Fibroblast of pulmonary artery (primary cell): ENCODE measurements at regions not wholly inside any gene's neighbourhood (a gene's known extent, or its start where the extent isn't known, plus 50 kb on each side); places are given as distances from the start of the nearest gene placed in this dataset.

Experiments used
- DNase-seq: peaks from one replicate; pipeline ENCODE4 v3.0.0-alpha.2; 2010; ENCODE audit warnings: low read depth
- H3K4me3 ChIP-seq: replicated peaks from 2 replicates; pipeline ENCODE4 v1.5.1; 2011; ENCODE audit warnings: low read depth, mild to moderate bottlenecking, control low read depth, low read length, moderate library complexity
- TF ChIP-seq, protein P1 (sequence below): IDR thresholded peaks from 2 replicates; pipeline ENCODE4 v1.5.1; 2011; ENCODE audit warnings: mild to moderate bottlenecking, control low read depth, low read length, inconsistent platforms; ENCODE audit errors: missing control alignments

DNA sequence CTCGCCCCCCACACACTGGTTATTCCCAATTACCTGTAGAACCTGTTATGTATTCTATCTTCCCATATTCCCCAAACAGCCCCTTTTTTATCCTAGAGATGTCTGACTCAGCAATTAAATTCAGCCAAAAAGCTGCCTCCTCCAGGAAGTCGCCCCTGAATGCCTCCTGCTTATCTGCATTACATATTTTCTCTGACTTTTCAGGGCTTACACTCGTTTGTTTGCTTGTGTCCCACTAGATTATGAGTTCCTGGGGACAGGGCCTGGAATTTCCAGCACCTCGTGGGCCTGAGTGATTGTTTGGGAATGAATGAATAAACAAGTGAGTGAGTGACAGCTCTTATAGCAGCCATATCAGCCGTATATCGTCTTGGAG is 99.3 kb upstream of the RFLNA start:
- TF ChIP-seq, protein P1, sequence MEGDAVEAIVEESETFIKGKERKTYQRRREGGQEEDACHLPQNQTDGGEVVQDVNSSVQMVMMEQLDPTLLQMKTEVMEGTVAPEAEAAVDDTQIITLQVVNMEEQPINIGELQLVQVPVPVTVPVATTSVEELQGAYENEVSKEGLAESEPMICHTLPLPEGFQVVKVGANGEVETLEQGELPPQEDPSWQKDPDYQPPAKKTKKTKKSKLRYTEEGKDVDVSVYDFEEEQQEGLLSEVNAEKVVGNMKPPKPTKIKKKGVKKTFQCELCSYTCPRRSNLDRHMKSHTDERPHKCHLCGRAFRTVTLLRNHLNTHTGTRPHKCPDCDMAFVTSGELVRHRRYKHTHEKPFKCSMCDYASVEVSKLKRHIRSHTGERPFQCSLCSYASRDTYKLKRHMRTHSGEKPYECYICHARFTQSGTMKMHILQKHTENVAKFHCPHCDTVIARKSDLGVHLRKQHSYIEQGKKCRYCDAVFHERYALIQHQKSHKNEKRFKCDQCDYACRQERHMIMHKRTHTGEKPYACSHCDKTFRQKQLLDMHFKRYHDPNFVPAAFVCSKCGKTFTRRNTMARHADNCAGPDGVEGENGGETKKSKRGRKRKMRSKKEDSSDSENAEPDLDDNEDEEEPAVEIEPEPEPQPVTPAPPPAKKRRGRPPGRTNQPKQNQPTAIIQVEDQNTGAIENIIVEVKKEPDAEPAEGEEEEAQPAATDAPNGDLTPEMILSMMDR: no peak
- no peak overlapping the region for H3K4me3 ChIP-seq
- no peak for DNase-seq

DNA sequence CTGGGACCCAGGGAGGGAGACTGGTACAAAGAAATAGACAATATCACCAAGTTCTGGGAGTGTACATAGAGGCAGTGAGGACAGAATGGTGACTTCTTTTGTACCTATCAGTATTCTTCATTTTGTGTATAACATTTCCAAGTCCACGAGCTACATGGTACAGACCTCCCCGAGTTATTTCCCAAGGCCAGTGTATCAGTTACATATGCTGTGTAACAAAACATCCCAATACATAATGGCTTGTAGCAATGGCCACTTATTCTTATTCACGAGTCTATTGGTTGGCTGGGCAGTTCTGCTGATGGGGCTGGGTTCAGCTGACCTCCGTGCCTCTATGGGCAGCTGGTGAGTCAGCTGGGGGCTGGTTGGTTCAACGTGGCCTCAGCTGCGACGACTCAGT is 98.7 kb upstream of the RFLNA start:
- no peak for DNase-seq
- no peak overlapping the region for H3K4me3 ChIP-seq
- TF ChIP-seq, protein P1: no peak

DNA sequence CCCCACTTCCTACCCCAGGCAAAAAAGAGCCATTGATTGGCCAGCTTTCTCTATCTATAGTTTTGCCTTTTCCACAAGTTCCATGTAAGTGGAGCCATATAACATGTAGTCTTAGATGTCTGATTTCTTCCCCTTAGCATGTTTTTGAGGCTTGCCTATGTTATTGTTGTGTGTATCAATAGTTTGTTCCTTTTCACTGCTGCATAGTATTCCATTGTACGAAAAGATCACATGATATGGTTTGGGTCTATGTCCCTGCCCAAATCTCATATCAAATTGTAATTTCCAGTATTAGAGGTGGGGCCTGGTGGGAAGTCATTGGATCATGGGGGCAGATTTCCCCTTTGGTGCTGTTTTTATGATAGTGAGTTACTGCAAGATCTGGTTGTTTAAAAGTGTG is 93.6 kb upstream of the RFLNA start:
- TF ChIP-seq, protein P1: no peak
- no peak overlapping the region for H3K4me3 ChIP-seq
- no peak for DNase-seq

DNA sequence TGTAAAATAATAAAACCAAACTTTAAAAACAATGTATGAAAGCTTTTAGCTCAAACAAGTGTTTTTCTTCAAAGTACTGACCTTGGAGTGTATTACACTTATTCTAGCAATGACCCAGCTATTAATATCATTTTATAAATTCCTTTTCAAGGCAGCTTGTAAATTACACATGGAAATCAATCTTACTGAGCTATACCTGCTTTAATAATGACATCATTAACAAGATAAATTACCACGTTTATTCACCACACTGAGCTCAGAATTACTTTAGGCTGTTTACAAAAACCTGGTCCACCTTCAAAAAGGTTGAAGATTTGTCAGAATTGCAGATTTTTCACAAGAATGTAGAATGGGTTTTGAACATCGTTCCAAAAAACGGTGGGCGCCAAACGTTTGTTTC is 91.7 kb upstream of the RFLNA start:
- DNase-seq: no peak
- TF ChIP-seq, protein P1: no peak

DNA sequence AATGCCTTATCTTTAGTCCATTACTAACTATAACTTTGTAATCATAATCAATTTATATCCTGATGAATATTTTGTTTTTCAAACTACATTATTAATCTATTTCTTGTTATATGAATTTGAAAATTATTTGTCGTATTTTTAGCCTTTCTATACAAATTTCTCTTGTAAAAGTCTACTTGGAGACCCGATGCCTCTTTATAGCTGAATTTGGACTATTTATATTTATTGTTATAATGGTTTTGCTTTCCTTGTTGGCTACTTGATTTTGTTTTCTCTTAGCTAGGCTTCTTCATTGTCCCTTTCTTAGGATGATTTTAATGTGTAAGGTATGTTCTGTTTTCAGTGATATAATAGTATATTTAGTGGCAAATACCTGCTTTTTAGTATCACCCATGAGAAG is 89.5 kb upstream of the RFLNA start:
- H3K4me3 ChIP-seq: no peak overlapping the region
- no peak for DNase-seq
- TF ChIP-seq, protein P1: no peak

More for the DNA sequence above, 91.7 kb upstream of the RFLNA start:
- H3K4me3 ChIP-seq: no peak overlapping the region

DNA sequence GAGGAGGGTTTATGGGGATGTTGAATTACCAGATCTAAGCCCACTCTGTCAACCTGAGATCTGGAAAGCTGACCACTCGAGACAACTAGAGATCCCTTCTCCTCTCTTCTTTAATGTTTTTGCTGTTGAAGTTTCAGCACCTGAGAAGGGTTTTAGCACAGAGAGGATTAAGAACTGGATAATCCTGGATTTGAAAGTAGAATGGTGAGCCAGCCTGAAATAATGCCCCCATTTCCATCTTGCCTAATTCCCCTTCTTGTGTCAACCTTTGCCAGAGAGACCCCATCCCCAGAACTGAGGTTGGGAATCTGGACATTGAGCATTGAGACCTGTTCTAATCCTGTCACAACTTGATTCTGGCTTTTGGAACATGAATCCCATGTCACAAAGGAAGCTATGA is 87.8 kb upstream of the RFLNA start:
- TF ChIP-seq, protein P1: no peak
- DNase-seq: no peak

DNA sequence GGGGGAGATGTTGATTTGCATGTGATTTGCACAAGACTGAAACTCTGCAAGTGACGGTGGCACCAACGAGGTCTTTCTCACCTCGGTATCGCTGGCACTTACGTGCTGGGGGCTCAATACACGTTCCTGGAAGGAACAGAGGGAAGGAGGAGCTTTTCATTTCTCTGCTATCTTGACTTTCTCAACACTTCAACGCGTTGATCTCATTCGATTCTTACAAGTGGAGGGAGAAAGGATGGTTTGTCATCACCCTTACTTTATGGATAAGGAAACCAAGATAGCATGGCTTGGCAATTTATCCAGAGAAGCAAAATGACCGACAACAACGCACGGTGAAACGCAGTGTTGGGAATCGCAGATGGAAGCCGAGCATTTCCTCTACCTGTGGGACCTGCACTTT is 87.3 kb upstream of the RFLNA start:
- peak; percentile 14 for DNase-seq
- no peak overlapping the region for H3K4me3 ChIP-seq
- TF ChIP-seq, protein P1: no peak

More for the DNA sequence above, 87.8 kb upstream of the RFLNA start:
- no peak overlapping the region for H3K4me3 ChIP-seq
